KG1 (cell line): ENCODE measurements at regions not wholly inside any gene's neighbourhood (a gene's known extent, or its start where the extent isn't known, plus 50 kb on each side); places are given as distances from the start of the nearest gene placed in this dataset.
"Not testable (repeated sequence)": the region's sequence is repeated elsewhere in the genome, so short reads cannot be mapped to it uniquely, and the experiment has no call there.

Source experiments
- DNase-seq: peaks from one replicate; lab custom pipeline; 2025; lab: John Stamatoyannopoulos, UW

DNA sequence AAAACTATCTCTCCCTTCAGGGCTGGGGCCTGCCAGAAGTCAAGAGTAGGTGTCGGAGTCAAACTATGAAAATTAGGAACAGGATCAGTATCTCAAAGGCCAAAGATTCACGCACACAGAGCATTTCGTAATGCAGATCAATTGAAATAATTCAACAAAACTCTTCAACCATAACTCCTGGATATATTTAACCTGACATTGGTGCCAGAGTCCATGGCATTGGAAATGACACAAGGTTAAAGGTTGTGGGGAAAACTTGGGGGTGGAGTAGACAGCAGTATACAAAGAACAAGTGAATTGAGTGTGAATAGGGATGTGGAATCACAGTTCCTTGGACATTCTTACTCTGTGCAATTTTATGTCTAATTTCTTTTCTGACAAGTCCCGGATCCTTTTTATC lies 788.0 kb upstream of the GYPC start:
- no peak for DNase-seq

DNA sequence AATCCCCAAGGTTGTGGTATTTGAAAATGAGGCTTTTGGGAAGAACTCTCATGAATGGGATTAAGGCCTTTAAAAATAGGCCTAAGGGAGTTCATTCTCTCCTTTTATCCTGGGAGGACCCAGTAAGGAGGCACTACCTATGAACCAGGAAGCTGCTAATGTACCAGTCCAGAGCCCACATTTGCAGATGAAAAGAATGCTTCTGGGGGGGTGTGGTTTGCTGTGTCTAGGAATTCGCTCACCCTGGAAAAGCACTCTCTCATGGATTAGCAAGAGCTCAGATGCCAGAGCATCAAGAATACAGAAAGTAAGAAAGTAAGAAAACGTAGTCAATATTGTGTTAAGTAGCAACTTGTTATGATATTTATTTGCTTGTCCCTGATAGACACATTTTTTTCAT lies 785.7 kb upstream of the GYPC start:
- DNase-seq: no peak

DNA sequence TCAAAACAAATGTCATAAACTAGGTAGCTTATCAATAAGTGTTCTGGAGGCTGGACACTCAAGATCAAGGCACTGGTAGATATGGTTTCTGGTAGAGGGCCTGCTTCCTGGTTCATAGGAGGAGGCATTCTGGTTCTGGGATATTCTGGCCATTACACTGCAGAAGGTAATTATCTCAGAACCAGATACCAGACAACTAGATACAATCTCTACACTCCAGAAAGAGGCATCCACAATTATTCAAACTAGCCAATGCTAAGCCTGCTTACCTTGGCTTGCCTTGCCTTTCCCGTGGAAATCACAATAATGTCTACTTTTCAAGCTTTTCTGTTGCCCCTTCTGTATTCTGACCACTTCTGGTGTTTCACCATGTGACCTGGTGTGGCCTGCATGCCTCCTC lies 785.2 kb upstream of the GYPC start:
- no peak for DNase-seq

DNA sequence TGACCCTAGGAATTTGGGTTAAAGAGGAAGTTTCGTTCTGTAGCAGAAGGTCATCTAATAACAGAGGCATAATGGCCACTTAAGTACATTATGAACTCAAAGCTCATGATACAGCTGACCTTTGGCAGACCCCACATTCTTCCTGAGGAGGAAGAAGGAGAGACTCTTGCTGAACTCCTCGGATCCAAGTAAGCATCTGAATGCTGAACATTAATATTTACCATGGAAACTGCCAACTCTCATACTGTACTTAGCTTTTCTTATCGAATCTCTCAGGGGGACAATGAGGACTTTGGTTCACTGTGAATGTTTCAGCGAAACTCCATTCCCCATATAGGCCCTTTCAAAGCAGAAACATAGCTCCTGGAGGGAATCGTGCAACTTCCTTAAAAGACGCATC lies 781.4 kb upstream of the GYPC start:
- no peak for DNase-seq

DNA sequence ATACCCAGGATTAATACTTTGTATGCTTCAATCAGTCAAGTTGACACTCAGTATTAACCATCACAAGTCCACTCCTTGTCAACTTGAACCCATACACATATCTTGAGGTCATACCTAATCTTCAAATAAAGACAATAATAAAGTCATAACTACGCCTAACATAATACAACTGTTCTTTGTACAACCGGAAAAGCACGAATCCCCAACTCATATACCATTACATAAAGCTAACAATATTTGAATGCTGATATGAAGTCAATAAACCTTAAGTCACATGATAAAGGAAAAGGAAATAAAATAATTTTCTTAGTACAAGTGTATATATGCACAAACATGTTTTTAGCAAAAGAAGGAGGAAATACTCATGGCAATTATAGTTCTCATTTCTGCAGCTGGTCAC lies 770.6 kb upstream of the GYPC start:
- DNase-seq: no peak

DNA sequence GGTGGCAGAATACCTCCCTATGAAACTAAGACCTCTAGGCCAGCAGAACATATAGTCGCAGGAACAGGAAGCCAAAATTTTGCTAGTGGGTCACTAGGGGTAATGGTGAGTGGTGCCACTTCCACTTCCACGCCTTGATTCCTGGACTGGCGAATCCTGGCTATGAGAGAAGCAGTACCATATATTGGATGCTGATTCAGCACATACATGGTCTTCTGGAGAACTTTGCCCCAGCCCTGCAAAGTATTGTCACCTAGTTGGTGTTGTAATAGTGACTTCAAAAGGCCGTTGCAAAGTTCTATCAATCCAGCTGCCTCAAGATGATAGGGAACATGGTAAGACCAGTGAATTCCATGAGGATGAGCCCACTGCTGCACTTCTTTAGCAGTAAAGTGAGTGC lies 769.8 kb upstream of the GYPC start:
- no peak for DNase-seq

DNA sequence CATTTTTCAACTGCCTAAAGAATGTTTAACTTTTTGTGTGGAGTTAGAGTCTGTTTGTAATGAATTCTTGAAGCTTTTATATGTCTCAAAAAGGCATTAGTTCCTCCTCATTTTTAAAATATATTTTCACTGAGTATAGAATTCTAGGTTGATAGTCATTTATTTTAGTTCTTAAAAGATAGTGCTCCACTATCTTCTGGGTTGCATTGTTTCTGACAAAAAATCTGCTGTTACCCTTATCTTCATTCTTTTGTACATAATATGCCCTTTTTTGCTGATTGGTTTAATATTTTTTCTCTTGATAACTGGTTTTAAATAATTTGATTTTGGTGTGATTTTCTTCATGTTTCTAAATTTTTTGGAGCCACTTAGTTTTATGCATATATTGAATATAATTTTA lies 754.7 kb upstream of the GYPC start:
- no peak for DNase-seq

DNA sequence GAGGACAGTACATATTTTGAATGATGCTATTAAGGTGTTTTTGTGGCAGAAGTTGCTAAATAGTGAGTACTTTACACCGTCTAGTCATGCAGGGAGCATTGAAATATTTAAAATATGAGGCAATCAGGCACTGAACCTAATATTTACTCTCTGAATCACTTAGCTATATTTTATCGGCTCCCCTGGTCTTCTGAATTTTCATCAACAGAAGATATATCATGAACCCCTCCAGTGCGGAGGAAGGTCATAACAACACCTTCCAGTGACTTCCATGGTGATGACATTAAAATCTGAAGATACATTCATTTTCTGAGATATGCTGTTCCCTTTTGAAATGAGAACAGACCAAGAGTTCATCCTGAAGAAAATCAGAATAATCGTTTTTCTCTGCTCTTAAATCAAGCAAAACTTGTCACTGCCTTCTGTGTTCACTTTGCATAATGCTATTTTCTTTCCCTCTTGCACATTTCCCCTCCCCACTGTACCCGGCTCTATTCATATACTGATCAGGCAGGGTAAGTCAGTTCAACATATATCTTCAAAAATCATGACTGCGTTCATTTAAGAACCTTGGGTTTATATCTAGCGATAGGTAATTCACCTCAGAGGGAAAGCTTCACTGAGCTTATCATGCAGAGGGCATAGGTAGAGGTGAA lies 729.9 kb upstream of the GYPC start:
- no peak for DNase-seq

DNA sequence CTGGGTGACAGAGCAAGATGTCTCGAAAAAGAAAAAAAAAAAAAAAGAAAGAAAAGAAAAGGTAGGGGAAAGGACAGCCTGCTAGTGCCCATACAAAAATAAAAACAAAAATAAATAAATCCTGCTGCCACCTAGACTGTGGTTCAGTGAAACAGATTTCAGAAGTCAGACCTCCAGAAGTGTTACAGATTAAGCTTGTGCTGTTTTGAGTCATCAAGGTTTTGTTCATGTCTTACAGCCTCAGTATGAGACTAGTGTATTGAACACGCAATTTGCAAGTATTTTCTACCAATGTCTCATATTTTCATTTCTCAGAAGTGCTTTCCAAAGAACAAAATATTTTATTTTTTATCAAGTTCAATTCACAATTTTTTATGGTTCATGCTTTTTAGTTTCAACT lies 720.4 kb upstream of the GYPC start:
- no peak for DNase-seq

DNA sequence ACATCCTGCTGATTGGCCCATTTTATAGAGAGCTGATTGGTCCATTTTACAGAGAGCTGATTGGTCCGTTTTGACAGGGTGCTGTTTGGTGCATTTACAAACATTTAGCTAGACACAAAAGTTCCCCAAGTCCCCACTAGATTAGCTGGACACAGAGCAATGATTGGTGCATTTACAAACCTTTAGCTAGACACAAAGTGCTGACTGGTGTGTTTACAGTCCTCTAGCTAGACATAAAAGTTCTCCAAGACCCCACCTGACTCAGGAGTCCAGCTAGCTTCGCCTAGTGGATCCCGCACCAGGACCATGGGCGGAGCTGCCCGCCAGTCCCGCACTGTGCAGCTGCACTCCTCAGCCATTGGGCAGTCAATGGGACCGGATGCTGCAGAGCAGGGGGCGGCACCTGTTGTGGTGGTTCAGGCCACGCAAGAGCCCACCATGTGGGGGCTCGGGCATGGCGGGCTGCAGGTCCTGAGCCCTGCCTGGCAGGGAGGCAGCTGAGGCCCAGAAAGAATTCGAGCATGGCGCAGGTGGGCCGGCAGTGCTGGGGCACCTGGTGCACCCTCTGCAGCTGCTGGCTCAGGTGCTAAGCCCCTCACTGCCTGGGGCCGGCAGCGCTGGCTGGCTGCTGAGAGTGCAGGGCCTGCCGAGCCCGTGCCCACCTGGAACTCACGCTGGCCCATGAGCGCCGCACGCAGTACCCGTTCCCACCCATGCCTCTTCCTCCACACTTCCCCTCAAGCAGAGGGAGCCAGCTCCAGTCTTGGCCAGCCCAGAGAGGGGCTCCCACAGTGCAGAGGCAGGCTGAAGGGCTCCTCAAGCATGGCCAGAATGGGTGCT lies 713.2 kb upstream of the GYPC start:
- no peak for DNase-seq

DNA sequence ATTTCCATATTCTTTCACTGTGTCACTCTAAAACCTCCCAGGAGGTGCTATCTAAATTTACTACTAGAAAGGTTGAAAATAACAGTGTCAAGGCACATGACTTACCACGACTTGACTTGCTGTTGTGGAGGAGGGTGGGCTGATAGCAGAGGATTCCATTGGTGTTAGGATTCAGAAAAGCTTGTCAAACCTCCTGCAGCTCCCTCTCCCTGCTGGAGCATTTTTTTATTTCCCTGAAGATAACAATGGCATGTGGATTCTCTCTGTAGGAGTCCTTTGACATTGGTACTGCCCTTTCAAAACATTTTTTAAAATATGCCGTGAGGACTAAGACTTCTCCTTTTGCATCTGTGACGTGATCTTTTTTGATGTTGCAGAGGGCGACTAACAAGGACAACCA lies 696.9 kb upstream of the GYPC start:
- no peak for DNase-seq

DNA sequence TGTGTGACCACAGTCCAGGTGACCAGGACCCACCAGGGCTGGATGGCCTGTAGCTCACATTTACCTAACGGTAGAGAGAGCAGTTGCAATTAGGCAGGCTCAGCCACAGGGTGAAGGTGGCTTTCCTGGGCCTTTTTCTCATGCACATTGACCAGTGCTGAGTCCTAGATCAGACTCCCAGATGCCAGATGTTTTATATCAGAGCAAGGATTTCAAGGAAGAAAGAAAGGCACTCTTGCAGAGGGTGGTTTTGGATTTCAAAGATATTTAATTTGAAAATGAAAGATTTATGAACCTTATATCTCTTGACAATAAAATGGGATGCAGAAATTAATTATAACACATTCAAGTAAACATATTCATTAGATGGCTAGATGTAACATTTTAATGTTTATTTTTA lies 694.2 kb upstream of the GYPC start:
- no peak for DNase-seq

DNA sequence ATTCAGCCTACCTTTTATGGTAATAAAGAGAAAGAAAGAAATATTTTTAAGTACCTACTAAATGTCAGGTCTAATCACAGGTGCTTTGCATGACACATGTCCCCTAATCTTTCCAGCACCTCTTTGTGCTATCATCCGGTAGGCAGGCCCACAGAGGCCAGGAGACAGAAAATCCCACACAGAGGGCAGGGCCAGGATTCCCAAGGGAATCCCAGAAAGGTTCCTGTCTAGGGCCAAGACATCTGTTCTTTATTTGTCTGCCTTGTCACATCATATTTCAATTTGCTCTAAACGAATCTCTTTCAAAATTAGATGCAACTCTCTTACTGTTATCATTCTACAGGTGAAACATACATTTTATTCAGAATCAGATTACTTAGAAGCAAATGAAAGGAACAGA lies 676.1 kb upstream of the GYPC start:
- no peak for DNase-seq

DNA sequence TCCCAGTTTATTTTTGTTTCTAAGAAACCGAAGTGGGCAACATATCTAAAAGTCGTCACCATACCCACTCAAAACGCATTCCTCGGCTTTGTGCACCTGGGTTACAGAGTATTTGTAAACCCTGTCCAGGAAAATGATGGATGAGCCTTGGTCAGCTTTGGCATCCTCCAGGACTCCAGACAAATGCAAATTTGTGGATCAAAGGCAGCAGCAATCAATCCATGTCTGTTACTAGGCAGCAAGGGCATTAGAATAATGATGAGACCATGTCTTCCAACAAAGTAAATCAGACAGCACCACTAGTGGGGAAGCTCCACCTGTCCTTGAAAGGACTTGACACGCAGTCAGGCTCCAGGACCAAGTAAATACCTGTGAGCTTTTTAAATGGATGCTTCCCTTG lies 672.6 kb upstream of the GYPC start:
- DNase-seq: no peak

DNA sequence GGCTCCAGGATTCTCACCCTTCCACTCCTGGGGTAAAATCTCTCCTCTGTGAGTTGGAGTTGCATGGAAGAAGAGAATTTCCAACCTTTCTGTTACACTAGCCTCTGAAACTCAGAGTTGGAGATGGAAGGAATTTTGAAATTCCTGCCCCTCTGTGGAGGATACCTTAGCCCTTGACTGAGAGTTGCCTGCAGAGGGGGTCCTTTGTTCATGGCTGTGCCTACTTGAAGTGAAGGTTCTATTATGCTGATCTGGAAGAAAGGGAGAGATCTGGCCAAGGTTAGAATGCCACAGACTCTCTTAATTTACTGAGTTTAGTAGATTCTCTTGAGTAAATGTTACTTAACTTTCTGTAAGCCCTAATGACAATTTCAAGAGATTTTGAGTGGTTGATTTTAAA lies 626.6 kb upstream of the GYPC start:
- DNase-seq: no peak

DNA sequence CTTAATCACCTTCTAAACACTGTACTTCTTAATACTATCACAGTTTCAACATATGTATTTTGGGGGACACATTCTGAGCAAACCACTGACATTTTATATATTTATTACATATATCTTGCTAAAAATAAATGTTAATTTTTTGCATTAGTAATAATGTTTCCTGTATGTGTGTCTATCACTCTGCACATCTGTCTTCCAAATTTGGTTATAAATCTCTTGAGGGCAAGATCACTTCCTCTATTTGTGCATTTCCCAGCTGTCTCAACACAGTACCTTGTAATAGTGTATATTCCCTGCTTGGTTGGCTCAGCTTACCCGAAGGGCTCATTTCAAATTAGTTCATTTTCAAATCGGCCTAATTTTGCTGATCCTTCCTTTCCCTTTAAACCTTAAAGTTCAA lies 617.1 kb upstream of the GYPC start:
- no peak for DNase-seq

DNA sequence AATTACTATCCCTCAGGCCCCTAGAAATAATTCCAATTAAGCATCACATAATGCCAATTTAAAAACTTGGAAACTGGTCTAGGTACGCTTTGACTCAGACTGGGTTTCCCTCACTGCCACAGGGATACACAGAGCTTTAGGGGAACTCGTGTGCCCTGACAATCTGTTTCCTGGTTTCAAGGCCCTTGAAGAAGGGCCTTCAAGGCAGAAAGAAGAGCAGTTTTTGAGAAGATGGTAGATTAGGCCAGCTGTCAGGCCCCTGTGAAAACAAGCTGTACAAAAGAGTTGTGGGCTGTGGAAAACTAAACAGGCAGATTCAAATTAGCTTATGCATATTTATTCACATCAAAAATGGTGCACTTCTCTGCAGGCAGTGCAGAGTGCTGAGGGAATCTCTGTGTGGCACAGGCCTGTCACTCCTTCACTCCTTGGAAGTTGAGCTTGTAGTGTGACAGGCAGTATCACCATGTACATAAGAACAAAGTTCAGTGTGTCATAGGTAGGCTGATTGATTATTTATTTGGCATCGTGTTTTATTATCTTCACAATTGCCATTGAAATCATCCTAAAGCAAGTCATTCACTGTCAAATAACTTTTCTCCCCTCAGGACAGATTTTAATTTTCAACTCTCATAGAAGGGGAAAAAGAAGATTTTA lies 614.4 kb upstream of the GYPC start:
- no peak for DNase-seq

DNA sequence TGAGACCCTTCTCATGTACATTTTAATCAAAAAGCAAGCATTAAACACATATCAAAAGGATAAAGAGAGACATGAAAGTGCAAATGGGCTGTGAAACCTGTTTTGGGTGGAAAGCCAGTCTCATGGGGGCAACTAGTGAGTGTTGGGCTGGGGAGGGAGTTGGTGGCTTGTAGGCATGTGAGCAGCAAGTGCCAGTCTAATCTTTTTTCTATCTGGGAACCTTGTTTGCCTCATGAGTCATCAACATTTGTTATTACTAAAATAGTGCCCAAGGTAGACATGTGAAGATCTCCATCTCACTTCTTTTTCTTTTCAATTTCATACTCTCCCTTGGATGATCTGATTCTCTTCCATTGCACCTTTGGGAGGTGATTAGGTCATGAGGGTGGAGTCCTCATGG lies 613.9 kb upstream of the GYPC start:
- DNase-seq: no peak

DNA sequence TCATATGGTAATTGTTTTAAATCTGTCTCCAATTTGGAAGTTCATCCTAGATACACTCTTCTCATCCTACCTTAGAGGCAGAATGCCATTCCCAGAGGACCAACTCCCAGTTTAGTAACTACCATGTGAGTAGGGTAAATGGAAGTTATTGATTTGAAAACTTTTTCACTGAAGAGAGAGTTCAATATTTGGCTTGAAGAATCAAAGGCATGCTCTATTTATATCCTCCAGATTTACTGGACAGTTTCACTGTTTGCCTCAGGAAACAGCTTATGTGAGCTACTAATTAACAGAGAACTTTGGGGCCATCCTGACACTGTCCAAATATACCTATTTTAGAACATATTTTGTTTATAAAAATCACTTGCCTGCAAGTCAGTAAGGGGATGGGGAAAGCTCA lies 607.2 kb upstream of the GYPC start:
- DNase-seq: no peak

DNA sequence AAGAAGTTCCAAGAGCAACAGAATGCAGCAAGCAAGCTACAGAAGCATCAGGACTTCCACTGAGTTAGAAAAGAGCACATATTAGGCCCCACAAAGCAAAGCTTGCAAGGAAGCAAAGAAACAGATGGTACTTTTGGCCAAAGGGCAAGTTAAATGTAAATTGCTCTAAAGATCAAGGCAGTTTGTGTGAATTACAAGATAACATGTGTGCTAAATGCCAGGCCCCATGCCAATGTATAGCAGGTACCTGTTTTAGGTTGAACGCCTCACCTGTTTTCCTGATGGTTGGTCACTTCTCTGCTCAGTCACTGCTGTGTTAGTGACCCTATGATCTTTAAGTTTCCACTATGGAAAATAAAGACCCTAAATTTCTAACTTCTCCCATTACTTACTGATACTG lies 606.5 kb upstream of the GYPC start:
- no peak for DNase-seq

DNA sequence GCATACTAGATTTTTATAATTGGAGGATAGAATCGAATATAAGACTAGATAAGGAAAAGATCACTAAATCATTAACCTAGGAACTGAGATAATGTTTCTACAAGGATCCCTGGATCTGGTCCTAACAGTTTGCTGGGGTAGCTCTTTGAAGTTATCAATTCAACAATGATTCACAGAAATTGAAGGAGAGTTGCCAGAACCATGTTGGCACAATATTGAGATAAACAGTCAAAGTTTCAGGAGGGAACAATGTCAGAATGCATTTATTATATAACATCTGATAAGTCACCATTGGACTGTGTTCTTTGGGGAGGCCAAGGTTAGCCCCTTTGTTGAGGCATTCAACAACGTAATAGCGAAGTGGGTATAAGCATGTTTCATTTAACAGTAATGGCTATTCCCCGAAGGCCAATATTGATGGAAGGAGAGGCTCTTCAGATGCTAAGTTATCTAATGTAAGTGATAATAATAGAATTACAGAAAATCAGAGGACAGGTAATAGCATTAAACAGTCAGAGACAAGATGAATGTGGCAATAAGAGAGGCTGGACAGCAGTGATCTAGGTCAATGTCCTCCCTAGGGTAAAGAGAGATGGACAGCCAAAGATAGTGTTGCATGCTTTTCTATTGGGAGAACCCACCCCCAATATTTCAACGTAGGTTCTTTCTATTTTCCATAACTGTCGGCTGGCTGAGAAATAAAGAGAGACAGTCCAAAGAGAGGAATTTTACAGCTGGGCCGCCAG lies 604.8 kb upstream of the GYPC start:
- DNase-seq: no peak

DNA sequence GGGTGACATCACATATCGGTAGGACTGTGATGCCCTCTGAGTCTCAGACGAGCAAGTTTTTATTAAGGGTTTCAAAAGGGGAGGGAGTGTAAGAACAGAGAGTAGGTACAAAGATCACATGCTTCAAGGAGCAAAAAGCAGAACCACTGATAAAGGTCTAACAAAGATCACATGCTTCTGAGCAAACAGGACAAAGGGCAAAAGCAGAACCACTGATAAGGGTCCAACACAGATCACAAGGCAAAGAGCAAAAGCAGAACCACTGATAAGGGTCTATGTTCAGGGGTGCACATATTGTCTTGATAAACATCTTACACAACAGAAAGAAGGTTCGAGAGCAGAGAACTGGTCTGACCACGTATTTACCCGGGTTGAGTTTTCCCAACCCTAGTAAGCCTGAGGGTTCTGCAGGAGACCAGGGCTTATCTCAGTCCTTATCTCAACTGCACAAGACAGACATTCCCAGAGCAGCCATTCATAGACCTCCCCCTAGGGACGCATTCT lies 604.2 kb upstream of the GYPC start:
- DNase-seq: not testable (repeated sequence)

DNA sequence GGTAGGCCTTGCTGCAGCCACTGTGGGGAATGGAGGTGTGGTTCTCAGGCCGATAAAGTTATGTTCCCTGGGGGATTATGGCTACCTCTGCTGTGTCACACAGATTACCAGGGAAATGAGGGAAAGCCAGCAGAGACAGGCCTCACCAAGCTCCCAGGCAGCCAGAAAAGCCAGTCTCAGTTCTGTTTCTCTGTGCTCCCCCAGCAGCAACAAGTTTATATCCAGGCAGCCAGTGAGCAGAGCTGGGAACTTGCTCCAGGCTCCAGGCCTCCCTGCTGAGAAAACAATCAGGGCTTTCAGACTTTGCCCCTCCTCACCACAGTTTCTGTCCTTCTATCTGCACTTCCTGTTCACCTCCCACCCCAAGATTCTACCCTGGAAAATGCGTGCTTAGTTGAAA lies 596.6 kb upstream of the GYPC start:
- DNase-seq: no peak
